Osteoblast (primary cell): ENCODE measurements at regions not wholly inside any gene's neighbourhood (a gene's known extent, or its start where the extent isn't known, plus 50 kb on each side); places are given as distances from the start of the nearest gene placed in this dataset.
A peak's percentile ranks its signal among the peaks of the same experiment; 100 is the strongest.

Source experiments
- DNase-seq: peaks from one replicate; pipeline ENCODE4 v3.0.0; 2011; ENCODE audit warnings: low spot score, mixed read lengths; ENCODE audit not compliant: insufficient read length; ENCODE audit errors: missing footprints
- H2AFZ ChIP-seq: 2 replicates; pipeline ENCODE4 v1.6.0; 2011; ENCODE audit warnings: mild to moderate bottlenecking, low read length
- H3K27ac ChIP-seq: 2 replicates; pipeline ENCODE4 v1.5.1; 2011; ENCODE audit warnings: mild to moderate bottlenecking, low read depth, low read length, moderate library complexity
- H3K27me3 ChIP-seq: 2 replicates; pipeline ENCODE4 v1.6.0; 2012; ENCODE audit warnings: mild to moderate bottlenecking, control low read depth, inconsistent platforms, low read length, moderate library complexity; ENCODE audit not compliant: insufficient read depth
- H3K36me3 ChIP-seq: 2 replicates; pipeline ENCODE4 v1.5.1; 2011; ENCODE audit warnings: mild to moderate bottlenecking, low read length, control low read depth, moderate library complexity; ENCODE audit not compliant: insufficient read depth
- H3K4me1 ChIP-seq: 2 replicates; pipeline ENCODE4 v1.5.1; 2011; ENCODE audit warnings: mild to moderate bottlenecking, low read length, control low read depth, moderate library complexity; ENCODE audit not compliant: insufficient read depth
- H3K4me2 ChIP-seq: 2 replicates; pipeline ENCODE4 v1.6.0; 2011; ENCODE audit warnings: mild to moderate bottlenecking, low read length; ENCODE audit not compliant: insufficient read depth
- H3K4me3 ChIP-seq: fragments of 200-600 bp; sonication (generic); 3 replicates; pipeline ENCODE4 v1.5.1; 2012; ENCODE audit warnings: mild to moderate bottlenecking, low read length, inconsistent platforms; ENCODE audit not compliant: insufficient read depth
- H3K79me2 ChIP-seq: 2 replicates; pipeline ENCODE4 v1.6.0; 2012; ENCODE audit warnings: mild to moderate bottlenecking, low read length, control low read depth, inconsistent platforms; ENCODE audit not compliant: insufficient read depth
- H3K9me3 ChIP-seq: 2 replicates; pipeline ENCODE4 v1.5.1; 2011; ENCODE audit warnings: low read depth, low read length, control low read depth
- H4K20me1 ChIP-seq: 2 replicates; pipeline ENCODE4 v1.6.0; 2012; ENCODE audit warnings: mild to moderate bottlenecking, low read length, control low read depth; ENCODE audit not compliant: insufficient read depth
- TF ChIP-seq, protein P1 (sequence below): IDR thresholded peaks from 2 replicates; pipeline ENCODE4 v1.5.1; 2011; ENCODE audit warnings: mild to moderate bottlenecking, low read depth, low read length, moderate library complexity; ENCODE audit errors: extremely low read depth

DNA sequence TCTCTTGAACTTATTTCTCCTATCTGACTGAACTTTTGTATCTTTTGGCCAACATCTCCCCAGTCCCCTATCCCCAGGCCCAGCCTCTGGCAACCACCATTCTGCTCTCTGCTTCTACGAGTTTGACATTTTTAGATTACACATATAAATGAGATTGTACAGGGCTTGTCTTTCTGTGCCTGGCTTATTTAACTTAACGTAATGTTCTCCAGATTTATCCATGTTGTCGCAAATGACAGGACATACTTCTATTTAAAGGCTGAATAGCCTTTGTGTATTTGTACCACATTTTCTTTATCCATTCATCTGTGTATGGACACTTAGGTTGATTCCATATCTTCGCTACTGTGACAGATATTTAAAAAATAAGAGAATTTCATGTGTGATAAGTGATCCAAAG lies 98.6 kb downstream of the LSMEM1 start:
- Histone ChIP-seq H3K79me2 (no peaks in the 10 kb centered on the region), H4K20me1 (no peaks in the 10 kb centered on the region), H3K9me3 (no peaks in the 10 kb centered on the region), H3K27me3 (no peaks in the 10 kb centered on the region), H3K4me2 (no peak overlapping the region), H3K36me3 (no peaks in the 10 kb centered on the region), H3K4me1 (no peaks in the 10 kb centered on the region), H2AFZ (no peak overlapping the region), H3K4me3 (no peak overlapping the region), H3K27ac (no peak overlapping the region)
- no peak for DNase-seq
- TF ChIP-seq, protein P1, sequence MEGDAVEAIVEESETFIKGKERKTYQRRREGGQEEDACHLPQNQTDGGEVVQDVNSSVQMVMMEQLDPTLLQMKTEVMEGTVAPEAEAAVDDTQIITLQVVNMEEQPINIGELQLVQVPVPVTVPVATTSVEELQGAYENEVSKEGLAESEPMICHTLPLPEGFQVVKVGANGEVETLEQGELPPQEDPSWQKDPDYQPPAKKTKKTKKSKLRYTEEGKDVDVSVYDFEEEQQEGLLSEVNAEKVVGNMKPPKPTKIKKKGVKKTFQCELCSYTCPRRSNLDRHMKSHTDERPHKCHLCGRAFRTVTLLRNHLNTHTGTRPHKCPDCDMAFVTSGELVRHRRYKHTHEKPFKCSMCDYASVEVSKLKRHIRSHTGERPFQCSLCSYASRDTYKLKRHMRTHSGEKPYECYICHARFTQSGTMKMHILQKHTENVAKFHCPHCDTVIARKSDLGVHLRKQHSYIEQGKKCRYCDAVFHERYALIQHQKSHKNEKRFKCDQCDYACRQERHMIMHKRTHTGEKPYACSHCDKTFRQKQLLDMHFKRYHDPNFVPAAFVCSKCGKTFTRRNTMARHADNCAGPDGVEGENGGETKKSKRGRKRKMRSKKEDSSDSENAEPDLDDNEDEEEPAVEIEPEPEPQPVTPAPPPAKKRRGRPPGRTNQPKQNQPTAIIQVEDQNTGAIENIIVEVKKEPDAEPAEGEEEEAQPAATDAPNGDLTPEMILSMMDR, result no peak

DNA sequence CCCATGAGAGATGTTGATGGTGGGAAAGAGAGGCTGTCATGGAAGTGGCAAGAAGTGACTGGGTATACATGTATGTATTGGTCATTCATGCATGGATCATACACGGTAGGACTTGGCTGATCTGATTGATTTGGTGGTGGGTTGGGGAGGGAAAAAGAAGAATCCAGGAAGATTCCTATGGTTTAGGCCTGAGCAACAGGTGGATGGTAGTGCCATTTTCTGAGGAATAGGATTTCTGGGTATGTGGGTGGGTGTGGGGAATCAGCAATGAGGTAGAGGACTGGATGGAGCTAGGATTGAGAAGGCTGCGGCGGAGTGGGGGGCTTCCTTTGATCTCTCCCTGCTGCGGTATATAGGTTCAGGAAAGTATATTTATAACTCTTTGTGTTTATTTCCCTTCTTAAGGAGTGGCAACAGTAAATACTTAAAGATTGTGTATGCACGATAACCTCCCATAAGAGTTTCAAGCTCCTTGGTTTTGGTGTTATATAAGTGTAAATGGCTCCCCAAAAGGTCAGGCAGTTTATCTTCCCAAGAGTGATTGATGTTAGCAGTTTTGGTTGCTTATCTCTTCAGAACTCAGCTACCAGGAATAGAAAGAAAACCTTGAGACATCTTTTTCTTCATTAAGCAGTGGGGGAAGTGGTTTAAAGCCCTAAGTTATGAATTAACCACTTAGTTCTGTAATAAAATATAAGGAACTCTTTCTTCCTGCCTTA lies 100.1 kb downstream of the LSMEM1 start:
- H3K4me2 ChIP-seq, result no peak overlapping the region
- no peak for DNase-seq
- H3K4me1 ChIP-seq, result no peaks in the 10 kb centered on the region
- H3K79me2 ChIP-seq, result no peaks in the 10 kb centered on the region
- no peaks in the 10 kb centered on the region for H4K20me1 ChIP-seq
- TF ChIP-seq, protein P1, result no peak
- H3K36me3 ChIP-seq, result no peaks in the 10 kb centered on the region
- H3K4me3 ChIP-seq, result no peak overlapping the region
- H2AFZ ChIP-seq, result no peak overlapping the region
- no peak overlapping the region for H3K27ac ChIP-seq
- H3K9me3 ChIP-seq, result no peaks in the 10 kb centered on the region
- no peaks in the 10 kb centered on the region for H3K27me3 ChIP-seq

DNA sequence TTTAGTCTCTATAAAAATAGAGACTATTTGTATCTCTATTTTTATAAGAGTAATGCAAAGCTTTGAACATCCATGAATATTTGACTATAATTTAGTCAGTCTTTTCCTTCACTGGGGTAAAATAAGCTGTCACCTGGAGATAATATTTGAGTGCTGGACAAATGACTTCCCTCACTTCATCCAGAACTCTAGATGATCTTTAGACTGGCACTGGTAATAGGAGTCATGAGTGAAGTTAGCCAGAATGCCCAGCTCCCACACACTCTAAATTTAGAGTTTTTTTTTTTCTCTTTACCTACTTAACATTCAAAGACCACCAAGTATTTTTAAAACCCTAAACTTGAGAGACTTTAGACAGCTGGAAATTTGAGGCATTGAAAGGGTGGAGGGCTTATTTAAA lies 100.7 kb downstream of the LSMEM1 start:
- no peak overlapping the region for H3K27ac ChIP-seq

DNA sequence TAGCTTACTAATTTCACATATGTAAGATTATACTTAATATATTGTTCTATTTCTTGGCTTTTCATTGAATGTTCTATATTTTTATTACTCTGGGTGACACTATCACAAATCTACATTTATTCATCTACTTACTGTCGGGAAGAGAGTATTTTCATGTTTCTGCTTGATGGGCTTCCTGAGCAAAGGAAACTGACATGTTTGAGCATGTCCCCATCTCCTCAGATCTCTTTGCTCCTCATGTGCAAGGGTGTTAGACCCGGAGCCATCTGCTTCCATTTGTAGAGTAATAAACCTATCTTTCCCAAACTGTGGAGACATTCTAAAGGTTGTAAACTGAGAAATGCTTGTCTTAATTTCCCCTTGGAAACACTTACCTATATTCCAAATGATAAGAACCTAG lies 103.5 kb downstream of the LSMEM1 start:
- Histone ChIP-seq H3K4me1 (no peaks in the 10 kb centered on the region), H2AFZ (peak overlapping the region; percentile 20)
- TF ChIP-seq, protein P1, result no peak

More for the DNA sequence above, 100.7 kb downstream of the LSMEM1 start:
- TF ChIP-seq, protein P1, result no peak
- Histone ChIP-seq H3K79me2 (no peaks in the 10 kb centered on the region), H4K20me1 (no peaks in the 10 kb centered on the region), H3K9me3 (no peaks in the 10 kb centered on the region), H3K4me2 (no peak overlapping the region), H3K4me1 (no peaks in the 10 kb centered on the region), H3K27me3 (no peaks in the 10 kb centered on the region), H3K4me3 (no peak overlapping the region), H2AFZ (no peak overlapping the region), H3K36me3 (no peaks in the 10 kb centered on the region)
- DNase-seq, result no peak

More for the DNA sequence above, 103.5 kb downstream of the LSMEM1 start:
- no peaks in the 10 kb centered on the region for H3K27me3 ChIP-seq
- H3K79me2 ChIP-seq, result no peaks in the 10 kb centered on the region
- no peaks in the 10 kb centered on the region for H3K9me3 ChIP-seq
- H3K27ac ChIP-seq, result no peak overlapping the region
- H3K4me2 ChIP-seq, result no peak overlapping the region
- H3K36me3 ChIP-seq, result no peaks in the 10 kb centered on the region
- H4K20me1 ChIP-seq, result no peaks in the 10 kb centered on the region
- H3K4me3 ChIP-seq, result no peak overlapping the region
- DNase-seq, result no peak
